Natural killer cell treated with Interleukin-12 subunit alpha and Interleukin-12 subunit beta and Interleukin-15 and Interleukin-18, amount 100 ng/mL, for 72 hours (primary cell): ENCODE measurements at regions not wholly inside any gene's neighbourhood (a gene's known extent, or its start where the extent isn't known, plus 50 kb on each side); places are given as distances from the start of the nearest gene placed in this dataset.
A peak's percentile ranks its signal among the peaks of the same experiment; 100 is the strongest.

ENCODE experiments used
- ATAC-seq, 2 donors: fragments of 150-1000 bp; cut with Tn5 transposase in 1 of 2; sonication (Bioruptor Pico), chemical (Tn5 transposase) in 1 of 2; 2 replicates each; pipeline ENCODE4 v1.10.0; 2021
- DNase-seq: peaks from one replicate; pipeline ENCODE4 v3.0.0; 2022; ENCODE audit warnings: low spot score
- H3K27ac Mint-ChIP-seq, 2 donors: 1 replicate in 1 of 2; 2 replicates in 1 of 2; pipeline ENCODE4 v1.8.0; 2022; ENCODE audit warnings: mixed read lengths in 2 of 2, mild to moderate bottlenecking in 1 of 2, moderate library complexity in 1 of 2
- H3K27me3 Mint-ChIP-seq, 2 donors: 1 replicate in 1 of 2; 2 replicates in 1 of 2; pipeline ENCODE4 v1.8.0; 2022; ENCODE audit warnings: mixed read lengths in 2 of 2
- H3K36me3 Mint-ChIP-seq: one replicate; pipeline ENCODE4 v1.8.0; 2022; ENCODE audit warnings: mixed read lengths
- H3K4me1 Mint-ChIP-seq, 2 donors: 1 replicate in 1 of 2; 2 replicates in 1 of 2; pipeline ENCODE4 v1.8.0; 2022; ENCODE audit warnings: low read depth in 2 of 2, mixed read lengths in 2 of 2, mild to moderate bottlenecking in 1 of 2
- H3K4me3 Mint-ChIP-seq: one replicate; pipeline ENCODE4 v1.8.0; 2022; ENCODE audit warnings: mixed read lengths
- H3K9me3 Mint-ChIP-seq: 2 replicates; pipeline ENCODE4 v1.8.0; 2022; ENCODE audit warnings: mixed read lengths

DNA sequence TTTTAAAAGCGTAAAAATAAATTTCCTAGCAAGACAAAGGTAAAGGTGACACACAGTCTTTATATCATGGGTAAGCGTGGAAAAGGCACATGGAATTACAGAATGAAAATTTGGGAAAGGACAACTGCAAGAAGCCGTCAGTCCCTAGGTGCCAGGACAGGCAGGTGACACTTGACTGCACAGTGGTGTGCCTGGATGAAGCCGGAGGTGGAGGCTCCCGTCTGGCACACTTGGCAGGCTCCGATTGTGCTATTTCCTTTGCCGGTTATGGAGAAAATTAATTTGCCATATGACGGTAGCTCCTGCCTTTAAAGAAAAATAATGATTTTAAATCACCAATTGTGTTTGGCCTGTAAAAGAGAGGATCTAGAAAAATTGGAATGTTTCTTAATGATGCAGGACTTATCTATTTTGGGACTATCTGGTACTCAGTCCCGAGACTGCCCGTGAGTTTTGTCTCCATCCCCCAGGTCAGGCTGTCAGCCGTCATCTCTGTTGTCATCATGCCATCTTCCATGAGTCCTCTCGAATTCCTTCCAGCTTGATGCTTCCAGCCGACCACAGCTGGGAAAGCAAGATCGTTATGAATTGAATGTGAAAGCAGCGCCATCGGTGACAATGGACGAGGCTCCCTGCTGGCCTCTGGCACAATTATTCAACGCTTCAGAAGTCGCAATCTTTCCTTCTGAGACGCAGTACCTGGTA is 56.2 kb upstream of the MGMT start:
- Mint-ChIP-seq H3K4me3 (no peak overlapping the region), H3K36me3 (no peaks in the 10 kb centered on the region), H3K27me3 (peaks cover 11 to 17% of the 10 kb centered on the region in 2 donors), H3K9me3 (no peaks in the 10 kb centered on the region), H3K4me1 (no peaks in the 10 kb centered on the region), H3K27ac (no peak overlapping the region)
- DNase-seq (no peak), ATAC-seq (no peak)

GRCh38 chr10:129411393-129411705 is 55.7 kb upstream of the MGMT start:
- Mint-ChIP-seq H3K27ac (no peak overlapping the region), H3K4me3 (no peak overlapping the region), H3K36me3 (no peaks in the 10 kb centered on the region), H3K4me1 (no peaks in the 10 kb centered on the region), H3K9me3 (no peaks in the 10 kb centered on the region), H3K27me3 (peaks cover 6 to 12% of the 10 kb centered on the region in 2 donors)
- DNase-seq (no peak), ATAC-seq (no peak)

- ATAC-seq (peak; percentile 20 to 52), DNase-seq (no peak)
- Mint-ChIP-seq H3K9me3 (no peaks in the 10 kb centered on the region), H3K4me3 (no peak overlapping the region), H3K4me1 (no peaks in the 10 kb centered on the region), H3K36me3 (no peaks in the 10 kb centered on the region), H3K27me3 (peaks cover 3 to 12% of the 10 kb centered on the region in 2 donors), H3K27ac (no peak overlapping the region)
Observed at GRCh38 chr10:129411772-129412171, 55.3 kb upstream of the MGMT start.

DNA sequence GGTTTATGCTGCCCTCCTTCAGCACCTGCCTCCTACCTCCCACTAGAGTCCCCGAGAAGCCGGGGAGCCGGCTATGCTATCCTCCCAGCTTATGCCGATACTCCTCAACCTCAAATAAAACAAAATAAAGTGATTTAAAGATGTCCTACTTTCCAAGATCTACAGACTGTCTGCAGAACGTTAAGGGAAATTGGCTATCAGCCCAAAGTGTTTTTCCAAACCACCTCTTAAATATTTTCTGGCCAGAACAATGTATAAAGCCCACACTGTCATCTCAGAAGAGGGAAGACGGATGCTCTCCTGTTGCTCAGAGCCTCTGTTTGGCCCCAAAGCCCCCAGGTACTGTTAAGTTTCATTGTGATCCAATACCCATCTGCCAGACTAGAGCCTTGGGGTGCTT is 54.0 kb upstream of the MGMT start:
- DNase-seq (no peak), ATAC-seq (no peak)
- H3K9me3 Mint-ChIP-seq = no peaks in the 10 kb centered on the region
- H3K36me3 Mint-ChIP-seq = no peaks in the 10 kb centered on the region
- no peak overlapping the region for H3K4me3 Mint-ChIP-seq
- no peak overlapping the region for H3K27ac Mint-ChIP-seq
- H3K4me1 Mint-ChIP-seq = no peaks in the 10 kb centered on the region
- peaks cover under 1 to 12% of the 10 kb centered on the region in 2 donors for H3K27me3 Mint-ChIP-seq

GRCh38 chr10:129415215-129416140 is 51.6 kb upstream of the MGMT start:
- no peak for DNase-seq
- Mint-ChIP-seq H3K27ac (no peak overlapping the region), H3K27me3 (peaks cover 0 to 12% of the 10 kb centered on the region in 2 donors), H3K4me3 (no peak overlapping the region), H3K36me3 (no peaks in the 10 kb centered on the region), H3K9me3 (no peaks in the 10 kb centered on the region), H3K4me1 (no peaks in the 10 kb centered on the region)
- ATAC-seq = no peak

DNA sequence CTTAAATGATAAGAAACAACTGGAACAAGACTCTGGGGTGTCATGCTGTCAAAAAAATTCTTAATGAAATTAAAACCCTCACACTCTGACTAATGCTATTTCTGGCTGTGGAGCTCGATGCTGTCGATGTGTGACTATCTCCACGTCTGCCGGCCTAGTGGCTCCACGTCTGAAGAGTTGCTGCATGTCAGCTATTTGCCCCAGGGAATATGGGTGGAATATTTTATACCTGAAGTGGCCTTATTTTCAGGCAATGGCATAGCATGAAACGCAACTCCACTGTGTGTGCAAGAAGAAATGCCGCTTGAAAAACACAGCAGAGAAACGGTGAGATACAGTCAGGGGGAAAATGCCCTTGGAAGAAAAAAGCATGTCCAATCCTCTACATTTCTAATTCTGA is 50.9 kb upstream of the MGMT start:
- Mint-ChIP-seq H3K27ac (no peak overlapping the region), H3K36me3 (no peaks in the 10 kb centered on the region), H3K27me3 (peaks cover 0 to 12% of the 10 kb centered on the region in 2 donors), H3K4me1 (no peaks in the 10 kb centered on the region), H3K9me3 (no peaks in the 10 kb centered on the region), H3K4me3 (no peak overlapping the region)
- DNase-seq = no peak
- ATAC-seq = no peak

DNA sequence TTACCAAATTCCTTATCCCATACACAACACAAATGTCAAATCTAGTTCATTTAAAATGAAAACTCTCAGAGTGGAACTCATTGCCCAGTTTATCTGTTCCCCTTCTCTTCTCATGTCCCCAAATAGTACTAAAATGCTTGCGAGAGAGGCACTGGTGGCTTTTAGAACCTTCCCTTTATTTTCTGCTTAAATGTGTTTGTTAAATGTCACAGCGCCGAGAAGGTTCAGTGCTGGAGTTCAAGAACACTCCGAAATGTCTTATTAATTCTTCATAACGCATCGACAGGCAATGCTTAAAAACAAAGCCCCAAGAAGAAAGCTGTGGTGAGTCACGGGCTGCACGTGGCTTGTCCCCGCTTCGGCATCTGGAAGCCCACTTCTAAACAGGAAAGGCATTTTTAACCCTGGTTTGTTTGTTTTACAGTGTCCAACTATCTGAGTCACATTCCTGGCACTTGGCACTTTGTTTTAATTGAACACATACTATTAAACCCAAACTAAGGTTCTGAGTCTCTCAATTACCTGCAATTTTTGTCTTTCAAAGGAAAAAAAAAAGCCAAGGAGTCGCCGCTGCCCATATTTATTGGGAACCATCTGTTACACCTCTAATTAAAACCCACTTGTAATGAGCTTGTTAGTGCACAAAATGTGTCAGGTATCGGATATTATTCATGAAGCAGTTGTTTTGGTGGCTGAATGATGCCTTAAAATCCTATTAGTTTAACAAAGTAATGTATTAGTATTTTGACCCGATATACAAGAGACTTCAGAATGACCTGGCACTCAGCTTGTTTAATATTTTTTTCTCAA is 49.9 kb upstream of the MGMT start:
- Mint-ChIP-seq H3K9me3 (no peaks in the 10 kb centered on the region), H3K27ac (no peak overlapping the region), H3K36me3 (no peaks in the 10 kb centered on the region), H3K4me3 (no peak overlapping the region), H3K27me3 (peaks cover 0 to 12% of the 10 kb centered on the region in 2 donors), H3K4me1 (no peaks in the 10 kb centered on the region)
- DNase-seq (no peak), ATAC-seq (no peak)
